SK-N-SH (cell line): ENCODE measurements at regions not wholly inside any gene's neighbourhood (a gene's known extent, or its start where the extent isn't known, plus 50 kb on each side); places are given as distances from the start of the nearest gene placed in this dataset.

Experiments used
- CTCF ChIA-PET: fragments of 300-600, 350-600 bp; formaldehyde crosslinking; extraction: SDS; loops from one replicate; lab custom pipeline; 2021; lab: Yijun Ruan, JAX
- POLR2A ChIA-PET: fragments of 350-600 bp; sonication (Branson Sonifier 250); formaldehyde crosslinking; extraction: SDS; loops from one replicate; lab custom pipeline; 2020; ENCODE audit warnings: antibody characterized with exemption, inconsistent platforms; lab: Yijun Ruan, JAX
- DNase-seq: peaks from one replicate; pipeline ENCODE4 v3.0.0; 2012
- H2AFZ ChIP-seq: fragments of 200-600 bp; sonication (generic); 2 replicates; pipeline ENCODE4 v1.8.1; 2016; ENCODE audit warnings: antibody characterized with exemption, mild to moderate bottlenecking, low read depth
- H3F3A ChIP-seq: fragments of 200-600 bp; sonication (generic); replicated peaks from 2 replicates; pipeline ENCODE3; 2016; ENCODE audit warnings: antibody characterized with exemption, mild to moderate bottlenecking; ENCODE audit not compliant: insufficient read depth
- H3K27ac ChIP-seq, 2 experiments: fragments of 200-500 bp in 1 of 2; fragments of 200-600 bp in 1 of 2; sonication (Bioruptor generic) in 1 of 2; sonication (generic), shearing (Covaris generic) in 1 of 2; 2 replicates each; pipeline versions ENCODE4 v1.5.1 to v1.6.1; 2014 to 2016; ENCODE audit warnings: low read depth in 2 of 2, inconsistent platforms in 1 of 2, low read length in 1 of 2, mild to moderate bottlenecking in 1 of 2, mixed read lengths in 1 of 2
- H3K27me3 ChIP-seq: fragments of 200-600 bp; sonication (generic), shearing (Covaris generic); 2 replicates; pipeline ENCODE4 v1.6.1; 2016; ENCODE audit warnings: mixed run types; ENCODE audit not compliant: insufficient read depth
- H3K36me3 ChIP-seq, 2 experiments: fragments of 200-500 bp in 1 of 2; fragments of 200-600 bp in 1 of 2; sonication (Bioruptor generic) in 1 of 2; sonication (generic) in 1 of 2; replicated peaks in 1 of 2; 2 replicates each; pipeline versions ENCODE3 to v1.5.1; 2014 to 2016; ENCODE audit warnings: low read length in 1 of 2, mild to moderate bottlenecking in 1 of 2; ENCODE audit not compliant: insufficient read depth in 2 of 2, control insufficient read depth in 1 of 2
- H3K4me1 ChIP-seq, 2 experiments: fragments of 200-500 bp in 1 of 2; fragments of 200-600 bp in 1 of 2; sonication (Bioruptor generic) in 1 of 2; sonication (generic), shearing (Covaris generic) in 1 of 2; 2 replicates each; pipeline versions ENCODE4 v1.5.1 to v1.6.1; 2014 to 2016; ENCODE audit warnings: low read depth in 1 of 2, low read length in 1 of 2, mixed run types in 1 of 2; ENCODE audit not compliant: insufficient read depth in 2 of 2, control insufficient read depth in 1 of 2
- H3K4me2 ChIP-seq: fragments of 200-600 bp; sonication (generic), shearing (Covaris generic); 2 replicates; pipeline ENCODE4 v1.6.1; 2017; ENCODE audit warnings: mixed run types
- H3K4me3 ChIP-seq, 2 experiments: fragments of 200-500 bp in 1 of 2; fragments of 200-600 bp in 1 of 2; sonication (Bioruptor generic) in 1 of 2; sonication (generic), shearing (Covaris generic) in 1 of 2; 2 replicates each; pipeline versions ENCODE4 v1.5.1 to v1.8.1; 2014 to 2016; ENCODE audit warnings: low read depth in 2 of 2, inconsistent platforms in 1 of 2, low read length in 1 of 2, mild to moderate bottlenecking in 1 of 2, mixed read lengths in 1 of 2, moderate library complexity in 1 of 2
- H3K79me2 ChIP-seq: fragments of 200-600 bp; sonication (generic); 2 replicates; pipeline ENCODE4 v1.8.1; 2017; ENCODE audit warnings: mild to moderate bottlenecking; ENCODE audit not compliant: insufficient read depth
- H3K9ac ChIP-seq: fragments of 200-600 bp; sonication (generic); 2 replicates; pipeline ENCODE4 v1.6.1; 2017; ENCODE audit warnings: mixed run types
- H3K9me2 ChIP-seq: fragments of 200-600 bp; sonication (generic); 2 replicates; pipeline ENCODE4 v1.6.1; 2017; ENCODE audit warnings: mixed run types
- H3K9me3 ChIP-seq: fragments of 200-600 bp; sonication (generic); 2 replicates; pipeline ENCODE4 v1.6.1; 2017; ENCODE audit warnings: mixed run types, mild to moderate bottlenecking, moderate library complexity
- H4K20me1 ChIP-seq: fragments of 200-600 bp; sonication (generic); 2 replicates; pipeline ENCODE4 v1.6.1; 2017; ENCODE audit warnings: mild to moderate bottlenecking, mixed run types; ENCODE audit not compliant: insufficient read depth
- CHD2 ChIP-seq: fragments of 150-350 bp; IDR thresholded peaks from 2 replicates; pipeline ENCODE4 v1.6.1; 2018; ENCODE audit warnings: low read length; ENCODE audit not compliant: partially characterized antibody
- EP300 ChIP-seq, 2 experiments: IDR thresholded peaks; 2 replicates each; pipeline versions ENCODE4 v1.4.0 to v1.6.1; 2012; ENCODE audit warnings: borderline replicate concordance in 1 of 2, low read depth in 1 of 2, low read length in 1 of 2
- FOXJ3 ChIP-seq: sonication (generic); formaldehyde crosslinking; IDR thresholded peaks from 2 replicates; pipeline ENCODE4 v1.5.1; 2020; ENCODE audit warnings: mild to moderate bottlenecking, missing genetic modification reagents
- GABPA ChIP-seq: IDR thresholded peaks from 2 replicates; pipeline ENCODE4 v1.4.0; 2012; ENCODE audit warnings: low read depth, mild to moderate bottlenecking
- GATA2 ChIP-seq: sonication (generic); formaldehyde crosslinking; IDR thresholded peaks from 2 replicates; pipeline ENCODE4 v1.5.0; 2020; ENCODE audit warnings: mild to moderate bottlenecking, missing genetic modification reagents
- JUND ChIP-seq: IDR thresholded peaks from 2 replicates; pipeline ENCODE4 v1.4.0; 2012
- MAX ChIP-seq: IDR thresholded peaks from 2 replicates; pipeline ENCODE4 v1.4.0; 2012; ENCODE audit warnings: low read depth
- MEF2A ChIP-seq: IDR thresholded peaks from 2 replicates; pipeline ENCODE4 v1.4.0; 2012; ENCODE audit warnings: low read depth, borderline replicate concordance
- MXI1 ChIP-seq: IDR thresholded peaks from 2 replicates; pipeline ENCODE4 v1.6.1; 2012; ENCODE audit warnings: mild to moderate bottlenecking, low read depth, low read length, improper control_type of control experiment
- PBX3 ChIP-seq: IDR thresholded peaks from 2 replicates; pipeline ENCODE4; 2012
- POLR2AphosphoS5 ChIP-seq: IDR thresholded peaks from 2 replicates; pipeline ENCODE4 v1.6.1; 2012; ENCODE audit warnings: low read depth, low read length
- RAD21 ChIP-seq: IDR thresholded peaks from 2 replicates; pipeline ENCODE4 v1.6.1; 2012; ENCODE audit warnings: mild to moderate bottlenecking, low read length
- RCOR1 ChIP-seq: fragments of 150-350 bp; IDR thresholded peaks from 2 replicates; pipeline ENCODE4 v1.6.1; 2017; ENCODE audit warnings: antibody characterized with exemption, low read length
- REST ChIP-seq: IDR thresholded peaks from 2 replicates; pipeline ENCODE4 v1.6.1; 2012; ENCODE audit warnings: mild to moderate bottlenecking, low read depth, low read length, moderate library complexity
- SIN3A ChIP-seq: IDR thresholded peaks from 2 replicates; pipeline ENCODE4 v1.6.1; 2012; ENCODE audit warnings: low read depth, mild to moderate bottlenecking, low read length, moderate library complexity, borderline replicate concordance
- TAF1 ChIP-seq: IDR thresholded peaks from 2 replicates; pipeline ENCODE4 v1.6.1; 2012; ENCODE audit warnings: low read depth, mild to moderate bottlenecking, low read length, moderate library complexity, borderline replicate concordance
- USF1 ChIP-seq: IDR thresholded peaks from 2 replicates; pipeline ENCODE4 v1.4.0; 2012; ENCODE audit warnings: low read depth, borderline replicate concordance
- YY1 ChIP-seq: IDR thresholded peaks from 2 replicates; pipeline ENCODE4 v1.4.0; 2012; ENCODE audit warnings: low read depth, mild to moderate bottlenecking
- ZBTB33 ChIP-seq: IDR thresholded peaks from 2 replicates; pipeline ENCODE4 v1.4.0; 2012; ENCODE audit warnings: low read depth, borderline replicate concordance
- WGBS: methylation state at CpG from one replicate; pipeline ENCODE4 v1.1.6; 2017; ENCODE audit warnings: low lambda C conversion rate; 5-methylcytosine and 5-hydroxymethylcytosine counted together

- no peaks in the 10 kb centered on the region for H3K27me3 ChIP-seq
- no peak overlapping the region for H3K4me2 ChIP-seq
- peaks cover 0 to 11% of the 10 kb centered on the region in 2 experiments; a peak in 1 of 4 replicates for H3K4me1 ChIP-seq
- H3K27ac ChIP-seq = no peak overlapping the region
- no peak overlapping the region for H3K4me3 ChIP-seq
- H3K9me2 ChIP-seq = no peaks in the 10 kb centered on the region; the same call in 1 of the 2 replicates
- TF ChIP-seq MEF2A = no peak
- TF ChIP-seq PBX3 = no peak
- TF ChIP-seq FOXJ3 (CRISPR knock-in tag) = no peak
- TF ChIP-seq CHD2 = no peak
- no peak for TF ChIP-seq POLR2AphosphoS5
- TF ChIP-seq YY1 = no peak
- TF ChIP-seq MAX = no peak
- TF ChIP-seq SIN3A = no peak
- TF ChIP-seq ZBTB33 = no peak
- no peak for TF ChIP-seq JUND
- TF ChIP-seq GATA2 = no peak
- TF ChIP-seq MXI1 = no peak
- TF ChIP-seq RAD21 = no peak
- TF ChIP-seq RCOR1 = no peak
- no peak for TF ChIP-seq USF1
- no peak for TF ChIP-seq TAF1
- TF ChIP-seq GABPA = no peak
- TF ChIP-seq REST = no peak
- TF ChIP-seq EP300 (IDR thresholded peaks at IDR 0.05; ENCODE audit: borderline replicate concordance in 1 of 2, low read depth in 1 of 2, low read length in 1 of 2) = no peak
- no peaks in the 10 kb centered on the region for H3K36me3 ChIP-seq
- DNase-seq = no peak
- no peak overlapping the region for H3K9ac ChIP-seq
- peaks cover 14% of the 10 kb centered on the region for H3K9me3 ChIP-seq
- ChIA-PET POLR2A (no interaction called here), CTCF (no interaction called here)
- H3F3A ChIP-seq = no peaks in the 10 kb centered on the region
- H3K79me2 ChIP-seq = no peaks in the 10 kb centered on the region
- 30% methylated on average over 2 of the region's 2 CpGs for WGBS
- no peaks in the 10 kb centered on the region for H4K20me1 ChIP-seq
- no peak overlapping the region for H2AFZ ChIP-seq
These were observed 76.5 kb upstream of the HAAO start for GRCh38 chr2:42868874-42869273.
